HG03095 (cell line): ENCODE measurements at regions not wholly inside any gene's neighbourhood (a gene's known extent, or its start where the extent isn't known, plus 50 kb on each side); places are given as distances from the start of the nearest gene placed in this dataset.
"Not testable (repeated sequence)": the region's sequence is repeated elsewhere in the genome, so short reads cannot be mapped to it uniquely, and the experiment has no call there.

Source experiments
- ATAC-seq: cut with Tn5 transposase; IDR thresholded peaks from one replicate; pipeline ENCODE4 v1.9.1; 2021; ENCODE audit warnings: moderate library complexity; ENCODE audit not compliant: unreplicated experiment

GRCh38 chr5:116892993-116893392 lies 318.4 kb upstream of the SEMA6A start:
- ATAC-seq, result no peak

- ATAC-seq, result no peak
Observed at GRCh38 chr5:116887104-116887503, 312.5 kb upstream of the SEMA6A start.

GRCh38 chr5:116885825-116886224 lies 311.2 kb upstream of the SEMA6A start:
- ATAC-seq, result peak; percentile 54

- ATAC-seq, result no peak
Observed at GRCh38 chr5:116883875-116884274, 309.3 kb upstream of the SEMA6A start.

- ATAC-seq, result no peak
Observed at GRCh38 chr5:116881921-116882531, 307.4 kb upstream of the SEMA6A start.

GRCh38 chr5:116880601-116881000 lies 306.0 kb upstream of the SEMA6A start:
- ATAC-seq, result no peak

- no peak for ATAC-seq
Observed at GRCh38 chr5:116880150-116880549, 305.5 kb upstream of the SEMA6A start.

- no peak for ATAC-seq
Observed at GRCh38 chr5:116876240-116876840, 301.7 kb upstream of the SEMA6A start.

- no peak for ATAC-seq
Observed at GRCh38 chr5:116872986-116873385, 298.4 kb upstream of the SEMA6A start.

- ATAC-seq, result no peak
Observed at GRCh38 chr5:116872486-116872885, 297.9 kb upstream of the SEMA6A start.

GRCh38 chr5:116867825-116868224 lies 293.2 kb upstream of the SEMA6A start:
- not testable (repeated sequence) for ATAC-seq

GRCh38 chr5:116865651-116866050 lies 291.0 kb upstream of the SEMA6A start:
- ATAC-seq, result no peak

GRCh38 chr5:116864838-116865190 lies 290.2 kb upstream of the SEMA6A start:
- no peak for ATAC-seq

- ATAC-seq, result no peak
Observed at GRCh38 chr5:116864157-116864837, 289.7 kb upstream of the SEMA6A start.

- ATAC-seq, result no peak
Observed at GRCh38 chr5:116862632-116863455, 288.2 kb upstream of the SEMA6A start.

- no peak for ATAC-seq
Observed at GRCh38 chr5:116861666-116862065, 287.0 kb upstream of the SEMA6A start.

- no peak for ATAC-seq
Observed at GRCh38 chr5:116861097-116861496, 286.5 kb upstream of the SEMA6A start.

- ATAC-seq, result no peak
Observed at GRCh38 chr5:116859666-116860320, 285.2 kb upstream of the SEMA6A start.

GRCh38 chr5:116858705-116859333 lies 284.2 kb upstream of the SEMA6A start:
- no peak for ATAC-seq

- not testable (repeated sequence) for ATAC-seq
Observed at GRCh38 chr5:116858020-116858419, 283.4 kb upstream of the SEMA6A start.

GRCh38 chr5:116856271-116856670 lies 281.6 kb upstream of the SEMA6A start:
- no peak for ATAC-seq
